Colonic mucosa (tissue), 4 donors: ENCODE measurements at regions not wholly inside any gene's neighbourhood (a gene's known extent, or its start where the extent isn't known, plus 50 kb on each side); places are given as distances from the start of the nearest gene placed in this dataset.

Source experiments
- DNase-seq: peaks from one replicate; pipeline ENCODE4 v3.0.0-alpha.2; 2020
- H3K27ac ChIP-seq: fragments of 200-600 bp; one replicate; pipeline ENCODE4 v1.8.0; 2021
- H3K27me3 ChIP-seq: fragments of 200-600 bp; one replicate; pipeline ENCODE4 v1.8.0; 2021
- H3K36me3 ChIP-seq: fragments of 200-600 bp; one replicate; pipeline ENCODE4 v1.8.0; 2021
- H3K4me1 ChIP-seq: fragments of 200-600 bp; one replicate; pipeline ENCODE4 v1.8.0; 2021; ENCODE audit warnings: mild to moderate bottlenecking
- H3K4me3 ChIP-seq: fragments of 200-600 bp; one replicate; pipeline ENCODE4 v1.8.0; 2021
- H3K9ac ChIP-seq, 2 donors: one replicate each; pipeline ENCODE4 v1.7.0; 2013; ENCODE audit warnings: control low read depth in 2 of 2, low read depth in 2 of 2, low read length in 2 of 2
- H3K9me3 ChIP-seq: fragments of 200-600 bp; one replicate; pipeline ENCODE4 v1.8.0; 2021
- intact Hi-C: fragments of 100-400 bp; cut with DNase I; formaldehyde crosslinking; loops from one replicate; pipeline ENCODE4 v1.14.1; 2022
- TF ChIP-seq, protein P1 (sequence below): fragments of 200-600 bp; IDR thresholded peaks from one replicate; pipeline ENCODE4 v1.8.0; 2022; ENCODE audit warnings: antibody characterized with exemption, mild to moderate bottlenecking
- donor health status: healthy.
- donor health status: DM: no; HTN: no; CAD: no.
- donor health status: DM: no; HTN: no; CAD: no.

DNA sequence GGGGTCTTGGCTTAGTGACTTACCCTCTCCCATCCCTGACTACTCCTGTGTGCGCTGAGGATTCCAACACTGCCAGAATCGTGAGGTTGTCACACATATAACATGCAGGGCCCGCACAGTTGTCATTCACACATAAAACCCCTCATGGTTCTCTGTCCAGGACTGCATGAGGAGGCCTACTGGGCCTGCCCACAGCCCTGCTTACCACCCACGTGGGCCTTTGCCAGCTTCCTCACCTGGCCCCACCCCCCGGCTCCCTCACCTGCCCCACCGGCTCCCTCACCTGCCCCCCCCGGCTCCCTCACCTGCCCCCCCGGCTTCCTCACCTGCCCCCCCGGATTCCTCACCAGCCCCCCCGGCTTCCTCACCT is 197.2 kb downstream of the TEX29 start:
- H3K9me3 ChIP-seq = no peaks in the 10 kb centered on the region
- H3K36me3 ChIP-seq = no peaks in the 10 kb centered on the region
- DNase-seq = no peak
- no peak overlapping the region for H3K27ac ChIP-seq
- no peak overlapping the region for H3K4me3 ChIP-seq
- no peaks in the 10 kb centered on the region for H3K4me1 ChIP-seq
- TF ChIP-seq, protein P1, sequence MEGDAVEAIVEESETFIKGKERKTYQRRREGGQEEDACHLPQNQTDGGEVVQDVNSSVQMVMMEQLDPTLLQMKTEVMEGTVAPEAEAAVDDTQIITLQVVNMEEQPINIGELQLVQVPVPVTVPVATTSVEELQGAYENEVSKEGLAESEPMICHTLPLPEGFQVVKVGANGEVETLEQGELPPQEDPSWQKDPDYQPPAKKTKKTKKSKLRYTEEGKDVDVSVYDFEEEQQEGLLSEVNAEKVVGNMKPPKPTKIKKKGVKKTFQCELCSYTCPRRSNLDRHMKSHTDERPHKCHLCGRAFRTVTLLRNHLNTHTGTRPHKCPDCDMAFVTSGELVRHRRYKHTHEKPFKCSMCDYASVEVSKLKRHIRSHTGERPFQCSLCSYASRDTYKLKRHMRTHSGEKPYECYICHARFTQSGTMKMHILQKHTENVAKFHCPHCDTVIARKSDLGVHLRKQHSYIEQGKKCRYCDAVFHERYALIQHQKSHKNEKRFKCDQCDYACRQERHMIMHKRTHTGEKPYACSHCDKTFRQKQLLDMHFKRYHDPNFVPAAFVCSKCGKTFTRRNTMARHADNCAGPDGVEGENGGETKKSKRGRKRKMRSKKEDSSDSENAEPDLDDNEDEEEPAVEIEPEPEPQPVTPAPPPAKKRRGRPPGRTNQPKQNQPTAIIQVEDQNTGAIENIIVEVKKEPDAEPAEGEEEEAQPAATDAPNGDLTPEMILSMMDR = no peak
- intact Hi-C loops = no loop called here
- H3K27me3 ChIP-seq = no peaks in the 10 kb centered on the region
- no peak overlapping the region for H3K9ac ChIP-seq

DNA sequence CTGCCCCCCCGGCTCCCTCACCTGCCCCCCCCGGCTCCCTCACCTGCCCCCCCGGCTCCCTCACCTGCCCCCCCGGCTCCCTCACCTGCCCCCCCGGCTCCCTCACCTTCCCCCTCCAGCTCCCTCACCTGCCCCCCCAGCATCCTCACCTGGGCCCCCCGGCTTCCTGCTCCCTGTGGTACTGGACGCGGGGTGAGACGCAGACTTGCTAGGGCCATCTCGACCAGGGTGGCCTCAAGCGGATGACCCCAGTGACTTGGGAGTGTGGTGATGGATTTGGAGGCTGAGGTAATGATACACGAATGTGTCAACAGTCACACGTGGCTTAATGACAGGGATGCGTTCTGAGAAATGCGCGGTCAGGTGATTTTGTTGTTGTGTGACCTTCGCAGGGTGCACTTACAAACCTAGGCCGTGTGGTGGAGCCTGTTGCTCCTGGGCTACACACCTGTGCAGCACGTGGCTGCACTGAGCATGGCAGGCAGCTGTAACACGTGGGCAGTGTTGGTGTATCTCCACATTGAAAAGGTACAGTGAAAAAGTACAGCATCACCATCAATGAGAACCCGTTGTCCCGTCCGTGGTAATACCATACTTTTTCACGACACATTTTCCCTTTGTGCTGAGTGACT is 197.8 kb downstream of the TEX29 start:
- Histone ChIP-seq H3K9ac (no peak overlapping the region), H3K36me3 (no peaks in the 10 kb centered on the region), H3K9me3 (no peaks in the 10 kb centered on the region), H3K4me3 (no peak overlapping the region), H3K4me1 (no peaks in the 10 kb centered on the region), H3K27ac (no peak overlapping the region), H3K27me3 (no peaks in the 10 kb centered on the region)
- TF ChIP-seq, protein P1 = no peak
- no peak for DNase-seq
- intact Hi-C loops = no loop called here

DNA sequence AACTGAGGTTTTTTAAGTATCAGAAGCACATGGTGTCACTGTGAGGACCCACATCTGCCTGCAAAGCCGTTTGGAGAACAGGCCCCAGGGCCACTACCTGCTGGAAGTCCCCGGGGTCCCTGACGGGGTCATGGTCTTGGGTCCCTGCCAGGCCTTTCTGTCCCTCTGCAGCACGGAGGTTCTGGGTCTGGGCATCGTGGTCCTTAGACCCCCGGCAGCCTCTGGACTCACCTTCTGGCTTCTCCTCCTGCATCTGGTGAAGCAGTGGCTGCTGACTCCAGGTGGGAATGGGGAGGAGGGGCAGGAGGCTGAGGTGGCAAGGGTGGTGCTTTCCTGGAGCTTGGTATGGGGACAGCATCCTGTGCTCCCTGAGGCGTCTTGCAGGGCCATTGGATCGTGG is 198.6 kb downstream of the TEX29 start:
- no peaks in the 10 kb centered on the region for H3K36me3 ChIP-seq
- intact Hi-C loops = no loop called here
- no peaks in the 10 kb centered on the region for H3K4me1 ChIP-seq
- DNase-seq = no peak
- no peaks in the 10 kb centered on the region for H3K9me3 ChIP-seq
- no peak overlapping the region for H3K4me3 ChIP-seq
- TF ChIP-seq, protein P1 = no peak
- no peak overlapping the region for H3K27ac ChIP-seq
- H3K27me3 ChIP-seq = no peaks in the 10 kb centered on the region
- no peak overlapping the region for H3K9ac ChIP-seq

DNA sequence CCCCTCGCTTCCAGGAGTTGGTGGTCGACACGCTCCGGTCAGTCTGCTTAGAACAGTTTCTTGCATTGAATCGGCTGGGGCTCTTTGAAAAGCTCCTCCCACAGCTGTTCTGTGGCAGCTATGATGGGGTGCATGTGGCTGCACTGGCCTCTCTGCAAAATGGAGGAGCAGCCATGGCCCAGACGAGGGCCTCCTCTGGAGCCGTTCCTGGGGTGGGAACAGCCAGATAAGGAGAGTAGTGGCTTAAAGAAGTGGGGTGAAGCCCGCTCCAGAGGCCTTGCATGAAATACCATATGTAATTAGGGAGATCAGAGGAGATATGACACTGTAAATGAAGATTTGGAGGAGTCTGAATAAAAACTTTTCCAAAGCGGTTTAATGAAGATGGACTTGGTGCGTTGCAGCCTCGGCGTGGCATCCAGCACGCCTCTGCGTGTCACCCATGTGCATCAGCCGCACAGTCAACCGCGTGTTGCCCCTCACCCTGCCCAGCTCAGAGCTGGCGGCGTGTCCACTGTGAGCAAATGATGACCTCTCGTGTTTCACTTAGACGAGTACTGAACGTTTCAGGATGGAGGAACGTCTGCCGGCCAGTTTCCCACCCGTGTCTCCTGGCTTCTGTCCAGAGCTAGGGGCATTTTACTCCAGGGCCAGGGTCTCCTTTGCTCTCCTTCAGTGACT is 199.2 kb downstream of the TEX29 start:
- H3K9me3 ChIP-seq = no peaks in the 10 kb centered on the region
- DNase-seq = no peak
- no peaks in the 10 kb centered on the region for H3K27me3 ChIP-seq
- TF ChIP-seq, protein P1 = no peak
- H3K36me3 ChIP-seq = no peaks in the 10 kb centered on the region
- no peaks in the 10 kb centered on the region for H3K4me1 ChIP-seq
- H3K9ac ChIP-seq = no peak overlapping the region
- H3K27ac ChIP-seq = no peak overlapping the region
- H3K4me3 ChIP-seq = no peak overlapping the region
- intact Hi-C loops = no loop called here

DNA sequence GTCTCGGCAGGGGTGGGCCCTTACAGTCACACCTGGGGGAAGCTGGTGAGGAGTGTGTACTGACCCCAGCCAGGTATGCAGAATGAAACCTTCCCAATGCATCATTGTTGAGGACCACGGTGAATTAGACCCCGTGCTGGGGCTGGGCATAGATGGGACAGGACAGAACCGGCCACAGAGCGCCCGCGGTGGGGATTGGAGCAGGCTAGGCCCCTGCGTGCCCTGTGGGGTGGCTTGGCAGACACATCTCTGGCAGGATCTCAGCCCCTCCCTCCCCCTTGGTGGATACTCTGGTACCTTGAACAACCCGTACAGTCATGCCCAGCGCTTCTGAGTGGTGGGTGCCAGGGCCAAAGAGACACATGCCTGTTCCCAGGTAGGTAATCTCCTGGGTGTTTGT is 200.6 kb downstream of the TEX29 start:
- TF ChIP-seq, protein P1 = no peak
- Histone ChIP-seq H3K9ac (no peak overlapping the region), H3K4me3 (no peak overlapping the region), H3K4me1 (no peaks in the 10 kb centered on the region), H3K27ac (no peak overlapping the region), H3K27me3 (no peaks in the 10 kb centered on the region), H3K36me3 (no peaks in the 10 kb centered on the region), H3K9me3 (no peaks in the 10 kb centered on the region)
- intact Hi-C loops = no loop called here
- no peak for DNase-seq
